Heart right ventricle (tissue), 16 donors: ENCODE measurements at regions not wholly inside any gene's neighbourhood (a gene's known extent, or its start where the extent isn't known, plus 50 kb on each side); places are given as distances from the start of the nearest gene placed in this dataset.

ENCODE experiments used
- ATAC-seq, 8 donors: fragments of 200-7000 bp; cut with Tn5 transposase; one replicate each; pipeline ENCODE4 v1.9.1; 2020; ENCODE audit warnings: mild to moderate bottlenecking in 8 of 8, moderate library complexity in 8 of 8, moderate number of reproducible peaks in 1 of 8
- DNase-seq, 2 donors: peaks; one replicate each; pipeline ENCODE4 v3.0.0-alpha.2; 2020
- H3K27ac ChIP-seq, 10 donors: fragments of 200-600 bp; sonication (generic) in 2 of 10; one replicate each; pipeline versions ENCODE4 v1.5.0 to v1.8.0; 2020 to 2022; ENCODE audit warnings: mild to moderate bottlenecking in 3 of 10
- H3K27me3 ChIP-seq, 7 donors: fragments of 200-600 bp; one replicate each; pipeline ENCODE4 v1.8.0; 2021 to 2022; ENCODE audit warnings: mild to moderate bottlenecking in 2 of 7
- H3K36me3 ChIP-seq, 9 donors: fragments of 200-600 bp; sonication (generic) in 1 of 9; one replicate each; pipeline versions ENCODE4 v1.5.0 to v1.8.0; 2020 to 2022; ENCODE audit warnings: mild to moderate bottlenecking in 2 of 9
- H3K4me1 ChIP-seq, 9 donors: fragments of 200-600 bp; sonication (generic) in 1 of 9; one replicate each; pipeline versions ENCODE4 v1.5.0 to v1.8.0; 2020 to 2022; ENCODE audit warnings: mild to moderate bottlenecking in 4 of 9
- H3K4me3 ChIP-seq, 10 donors: fragments of 200-600 bp; sonication (generic) in 2 of 10; one replicate each; pipeline versions ENCODE4 v1.5.0 to v1.8.0; 2020 to 2022; ENCODE audit warnings: mild to moderate bottlenecking in 7 of 10, moderate library complexity in 2 of 10
- H3K9me3 ChIP-seq, 11 donors: fragments of 200-600 bp in 10 of 11; sonication (generic) in 2 of 11; one replicate each; pipeline versions ENCODE4 v1.5.0 to v1.8.0; 2013 to 2022; ENCODE audit warnings: mild to moderate bottlenecking in 2 of 11, control low read depth in 1 of 11, moderate library complexity in 1 of 11
- WGBS, 2 donors: extraction: QIAGEN DNeasy Blood & Tissue Kit; methylation state at CpG; one replicate each; pipeline ENCODE4 v1.1.7; 2013; ENCODE audit warnings: inconsistent platforms in 1 of 2; 5-methylcytosine and 5-hydroxymethylcytosine counted together
- intact Hi-C, 10 donors: fragments of 100-400 bp; cut with DNase I; formaldehyde crosslinking; loops; one replicate each; pipeline versions ENCODE4 v1.11.1 to v1.14.2; 2022
- TF ChIP-seq, protein P1 (sequence below), 9 donors: fragments of 200-600 bp; sonication (generic) in 2 of 9; IDR thresholded peaks; one replicate each; pipeline versions ENCODE4 v1.5.0 to v1.8.0; 2021 to 2022; ENCODE audit warnings: antibody characterized with exemption in 9 of 9, mild to moderate bottlenecking in 5 of 9, moderate library complexity in 1 of 9
- donor health status: Arrhythmogenic right ventricular cardiomyopathy.
- donor health status: ischemic (EF 13 %, LVEDD 7.1; RV severe dilation, severe dysfunction).
- donor health status: healthy with polysubstance abuse.
- donor health status: DM: no; HTN: yes; CAD: no.
- donor health status: DM: no; HTN: no; CAD: no.
- donor health status: ischemic (EF 25% LVEDD 6.9; RV normal size, moderate dysfunction).
- donor health status: ischemic (EF 25% LVEDD 5.7; RV mildly dilated, moderate dysfunction).
- donor health status: healthy.
- donor health status: DM: yes; HTN: yes; CAD: no.
- donor health status: Ischemic cardiomyopathy.
- donor health status: ischemic (EF 35%, LVEDD 5.7; RV mildly dilated, moderate dysfunction).
- donor health status: nonischemic (EF 11% LVEDD 7.7; RV severe dilation, severe dysfunction).
- donor health status: DM: yes; HTN: yes; CAD: no.
- donor health status: PGD.
- donor health status: ischemic (EF 29% LVEDD 5.4; RV normal size, mild dysfunction).
- donor health status: nonischemic (EF 23%, LVEDD 6.1; RV moderate dilation, normal function).

DNA sequence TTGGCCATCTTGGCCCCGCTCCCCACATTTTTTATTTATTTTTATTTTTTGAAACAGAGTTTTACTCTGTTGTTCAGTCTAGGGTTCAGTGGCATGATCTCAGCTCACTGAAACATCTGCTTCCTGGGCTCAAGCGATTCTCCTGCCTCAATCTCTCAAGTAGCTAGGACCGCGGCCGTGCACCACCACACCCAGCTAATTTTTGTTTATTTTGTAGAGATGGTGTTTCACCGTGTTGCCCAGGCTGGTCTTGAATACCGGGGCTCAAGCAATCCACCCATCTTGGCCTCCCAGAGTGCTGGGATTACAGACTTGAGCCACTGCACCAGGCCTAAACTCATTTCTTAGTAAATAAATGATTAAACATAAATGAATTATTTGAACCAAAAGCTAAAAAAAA is 322.0 kb upstream of the LCORL start:
- ATAC-seq (no peak), DNase-seq (no peak)
- peaks cover 0 to 15% (median 0%) of the 10 kb centered on the region in 11 donors for H3K9me3 ChIP-seq
- no peak overlapping the region for H3K4me3 ChIP-seq
- H3K4me1 ChIP-seq, result no peaks in the 10 kb centered on the region
- 91 to 92% methylated on average over 7 of the region's 7 CpGs for WGBS, 2 donors
- H3K36me3 ChIP-seq, result no peaks in the 10 kb centered on the region
- H3K27ac ChIP-seq, result no peak overlapping the region
- TF ChIP-seq, protein P1, sequence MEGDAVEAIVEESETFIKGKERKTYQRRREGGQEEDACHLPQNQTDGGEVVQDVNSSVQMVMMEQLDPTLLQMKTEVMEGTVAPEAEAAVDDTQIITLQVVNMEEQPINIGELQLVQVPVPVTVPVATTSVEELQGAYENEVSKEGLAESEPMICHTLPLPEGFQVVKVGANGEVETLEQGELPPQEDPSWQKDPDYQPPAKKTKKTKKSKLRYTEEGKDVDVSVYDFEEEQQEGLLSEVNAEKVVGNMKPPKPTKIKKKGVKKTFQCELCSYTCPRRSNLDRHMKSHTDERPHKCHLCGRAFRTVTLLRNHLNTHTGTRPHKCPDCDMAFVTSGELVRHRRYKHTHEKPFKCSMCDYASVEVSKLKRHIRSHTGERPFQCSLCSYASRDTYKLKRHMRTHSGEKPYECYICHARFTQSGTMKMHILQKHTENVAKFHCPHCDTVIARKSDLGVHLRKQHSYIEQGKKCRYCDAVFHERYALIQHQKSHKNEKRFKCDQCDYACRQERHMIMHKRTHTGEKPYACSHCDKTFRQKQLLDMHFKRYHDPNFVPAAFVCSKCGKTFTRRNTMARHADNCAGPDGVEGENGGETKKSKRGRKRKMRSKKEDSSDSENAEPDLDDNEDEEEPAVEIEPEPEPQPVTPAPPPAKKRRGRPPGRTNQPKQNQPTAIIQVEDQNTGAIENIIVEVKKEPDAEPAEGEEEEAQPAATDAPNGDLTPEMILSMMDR (IDR thresholded peaks at IDR 0.05), result no peak
- intact Hi-C loops, result no loop called here
- H3K27me3 ChIP-seq, result no peaks in the 10 kb centered on the region

DNA sequence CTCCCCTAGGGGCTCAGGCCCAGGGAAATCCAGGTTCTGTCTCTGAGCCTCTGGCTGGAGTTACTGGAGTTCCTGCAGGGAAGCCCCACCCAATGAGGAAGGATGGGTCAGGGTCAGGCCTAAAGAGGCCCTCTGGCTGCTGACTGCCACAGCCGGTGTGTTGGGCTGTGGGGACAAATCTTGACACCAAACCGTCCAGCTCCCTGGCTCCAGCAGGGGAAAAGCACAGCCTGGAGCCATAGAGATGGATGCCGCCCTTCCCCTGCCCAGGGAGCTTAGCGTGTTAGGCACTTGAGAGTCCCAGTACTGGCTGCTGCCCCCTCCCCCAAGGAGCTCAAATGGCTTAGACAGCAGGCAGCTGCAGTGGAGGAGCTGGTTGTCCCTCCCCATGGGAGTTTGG is 321.3 kb upstream of the LCORL start:
- 82 to 87% methylated on average over 4 of the region's 4 CpGs for WGBS, 2 donors
- H3K4me3 ChIP-seq, result no peak overlapping the region
- DNase-seq, result no peak
- no peak for ATAC-seq
- H3K36me3 ChIP-seq, result no peaks in the 10 kb centered on the region
- no peak overlapping the region for H3K27ac ChIP-seq
- no peaks in the 10 kb centered on the region for H3K4me1 ChIP-seq
- TF ChIP-seq, protein P1 (IDR thresholded peaks at IDR 0.05), result no peak
- no peaks in the 10 kb centered on the region for H3K27me3 ChIP-seq
- intact Hi-C loops, result no loop called here
- peaks cover 0 to 23% (median 0%) of the 10 kb centered on the region in 11 donors for H3K9me3 ChIP-seq

DNA sequence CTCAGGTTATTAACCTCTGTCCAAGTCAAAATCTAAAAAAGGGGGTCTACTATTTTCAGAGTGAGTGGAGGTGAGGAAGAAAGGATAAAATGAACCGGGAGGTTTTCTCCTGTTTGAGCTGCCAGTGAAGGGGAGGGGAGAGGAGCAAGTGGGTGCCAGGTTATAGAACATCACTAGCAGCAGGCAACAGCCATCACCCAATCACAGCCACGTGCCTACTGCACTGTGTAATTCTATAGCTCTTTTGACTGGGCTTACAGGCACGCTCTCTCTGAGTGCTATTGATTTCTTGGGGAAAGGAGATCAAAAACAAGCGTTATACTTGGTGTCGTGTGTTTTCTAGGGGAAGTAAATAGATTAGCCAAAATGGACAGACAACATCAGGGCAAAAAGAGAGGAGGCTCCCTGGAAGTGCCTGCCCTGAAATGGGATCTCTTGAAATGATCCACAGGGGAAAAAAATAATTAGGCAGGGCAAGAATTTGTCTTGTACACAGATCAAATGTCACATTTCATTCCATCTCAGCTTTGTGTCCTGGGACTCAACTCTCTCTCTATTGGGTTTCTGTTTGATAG is 300.5 kb upstream of the LCORL start:
- TF ChIP-seq, protein P1 (IDR thresholded peaks at IDR 0.05), result no peak
- Histone ChIP-seq H3K4me1 (peaks cover 0 to 14% (median 8%) of the 10 kb centered on the region in 9 donors), H3K4me3 (no peak overlapping the region), H3K36me3 (no peaks in the 10 kb centered on the region), H3K27ac (no peak overlapping the region), H3K9me3 (peaks cover 0 to 4% (median 0%) of the 10 kb centered on the region in 11 donors), H3K27me3 (peaks cover 0 to 8% (median 0%) of the 10 kb centered on the region in 7 donors)
- intact Hi-C loops, result no loop called here
- DNase-seq (no peak), ATAC-seq (no peak)
- WGBS, 2 donors, result 58 to 63% methylated on average over 5 of the region's 5 CpGs

DNA sequence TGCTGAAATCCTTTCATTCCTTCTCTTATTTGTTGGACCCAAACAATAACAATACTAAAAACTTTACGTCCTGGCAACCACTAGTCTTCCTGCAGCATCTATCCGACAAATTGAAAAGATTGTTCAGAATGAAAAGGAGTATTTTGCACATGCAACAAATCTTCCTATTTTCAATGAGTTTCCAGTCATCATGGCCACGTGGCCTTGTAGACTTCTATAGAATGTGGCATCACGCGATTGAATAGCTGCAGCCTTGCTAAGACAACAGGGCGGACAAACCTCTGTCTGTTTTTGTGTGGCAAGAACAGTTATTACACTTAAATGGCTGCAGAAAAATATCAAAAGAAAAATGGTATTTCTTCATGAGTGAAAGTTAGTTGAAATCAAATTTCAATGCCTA is 297.9 kb upstream of the LCORL start:
- Histone ChIP-seq H3K27me3 (peaks cover 0 to 8% (median 0%) of the 10 kb centered on the region in 7 donors), H3K27ac (peak overlapping the region in 3 of 10 donors; percentile 47 to 58 (median 51)), H3K9me3 (no peaks in the 10 kb centered on the region), H3K36me3 (no peaks in the 10 kb centered on the region), H3K4me3 (peak overlapping the region in 6 of 10 donors; percentile 13 to 34 (median 23)), H3K4me1 (peaks cover 0 to 14% (median 8%) of the 10 kb centered on the region in 9 donors)
- no peak for DNase-seq
- TF ChIP-seq, protein P1 (IDR thresholded peaks at IDR 0.05), result no peak
- 63 to 71% methylated on average over 6 of the region's 6 CpGs for WGBS, 2 donors
- ATAC-seq, result no peak
- intact Hi-C loops, result no loop called here
